KMS-11 (cell line): ENCODE measurements at regions not wholly inside any gene's neighbourhood (a gene's known extent, or its start where the extent isn't known, plus 50 kb on each side); places are given as distances from the start of the nearest gene placed in this dataset.

Experiments
- H2AFZ ChIP-seq: fragments of 200-600 bp; sonication (generic); 2 replicates; pipeline ENCODE4 v1.6.1; 2016; ENCODE audit warnings: antibody characterized with exemption, mixed run types, low read depth
- H3K27ac ChIP-seq: fragments of 200-600 bp; sonication (generic); 2 replicates; pipeline ENCODE4 v1.6.1; 2016; ENCODE audit warnings: mild to moderate bottlenecking, mixed run types
- H3K27me3 ChIP-seq: fragments of 200-600 bp; sonication (generic); 2 replicates; pipeline ENCODE4 v1.6.1; 2017; ENCODE audit warnings: mild to moderate bottlenecking, low read depth, mixed run types, moderate library complexity; ENCODE audit not compliant: insufficient read depth
- H3K36me3 ChIP-seq: fragments of 200-600 bp; sonication (generic); 2 replicates; pipeline ENCODE4 v1.6.1; 2017; ENCODE audit warnings: mild to moderate bottlenecking, mixed run types; ENCODE audit not compliant: insufficient read depth
- H3K4me1 ChIP-seq: fragments of 200-600 bp; sonication (generic); 2 replicates; pipeline ENCODE4 v1.6.1; 2016; ENCODE audit warnings: mild to moderate bottlenecking, low read depth, mixed run types; ENCODE audit not compliant: poor library complexity, severe bottlenecking
- H3K4me2 ChIP-seq: fragments of 200-600 bp; sonication (generic); 2 replicates; pipeline ENCODE4 v1.7.0; 2016; ENCODE audit warnings: mild to moderate bottlenecking, mixed run types
- H3K4me3 ChIP-seq: fragments of 200-600 bp; sonication (generic); IDR thresholded peaks from 2 replicates; pipeline ENCODE4 v1.6.1; 2017; ENCODE audit warnings: low read depth, low read length, mixed read lengths; ENCODE audit not compliant: insufficient read depth
- H3K79me2 ChIP-seq: fragments of 200-600 bp; sonication (generic); 2 replicates; pipeline ENCODE4 v1.6.1; 2016; ENCODE audit warnings: low read depth, mixed run types; ENCODE audit not compliant: insufficient read depth
- H3K9ac ChIP-seq: fragments of 200-600 bp; sonication (generic); 2 replicates; pipeline ENCODE4 v1.6.1; 2016; ENCODE audit warnings: mild to moderate bottlenecking, mixed run types
- H4K20me1 ChIP-seq: fragments of 200-600 bp; sonication (generic); 2 replicates; pipeline ENCODE4 v1.6.1; 2016; ENCODE audit warnings: mild to moderate bottlenecking, mixed run types; ENCODE audit not compliant: insufficient read depth
- TF ChIP-seq, protein P1 (sequence below): fragments of 200-600 bp; sonication (generic); conservative IDR thresholded peaks from 2 replicates; pipeline ENCODE4 v1.6.1; 2017; ENCODE audit warnings: low read depth, mild to moderate bottlenecking, antibody characterized with exemption, low read length, moderate library complexity, mixed read lengths

DNA sequence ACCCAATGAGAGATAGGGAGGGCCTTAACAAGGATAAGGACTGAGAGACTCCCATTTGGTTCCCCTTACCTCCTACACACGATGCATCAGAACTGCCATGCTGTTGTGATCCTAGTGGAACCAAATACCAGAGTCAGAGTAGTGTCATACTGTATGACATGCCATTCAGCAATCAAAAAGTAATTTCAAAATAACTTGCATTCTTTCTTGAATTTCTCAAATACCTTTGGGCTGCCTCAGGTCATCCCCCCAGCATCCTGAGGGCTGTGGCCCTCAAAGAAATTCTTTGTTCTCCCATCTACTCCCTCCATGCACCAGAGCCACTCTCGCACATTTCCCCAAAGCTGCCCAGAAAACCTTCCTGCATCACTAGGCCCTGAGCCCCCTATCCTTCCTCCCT lies 68.9 kb upstream of the PPP2R3A start:
- Histone ChIP-seq H4K20me1 (no peaks in the 10 kb centered on the region), H2AFZ (no peak overlapping the region), H3K79me2 (no peaks in the 10 kb centered on the region), H3K4me3 (no peak overlapping the region), H3K4me2 (no peak overlapping the region), H3K36me3 (no peaks in the 10 kb centered on the region), H3K27me3 (no peaks in the 10 kb centered on the region), H3K4me1 (no peaks in the 10 kb centered on the region), H3K9ac (no peak overlapping the region), H3K27ac (no peak overlapping the region)
- TF ChIP-seq, protein P1, sequence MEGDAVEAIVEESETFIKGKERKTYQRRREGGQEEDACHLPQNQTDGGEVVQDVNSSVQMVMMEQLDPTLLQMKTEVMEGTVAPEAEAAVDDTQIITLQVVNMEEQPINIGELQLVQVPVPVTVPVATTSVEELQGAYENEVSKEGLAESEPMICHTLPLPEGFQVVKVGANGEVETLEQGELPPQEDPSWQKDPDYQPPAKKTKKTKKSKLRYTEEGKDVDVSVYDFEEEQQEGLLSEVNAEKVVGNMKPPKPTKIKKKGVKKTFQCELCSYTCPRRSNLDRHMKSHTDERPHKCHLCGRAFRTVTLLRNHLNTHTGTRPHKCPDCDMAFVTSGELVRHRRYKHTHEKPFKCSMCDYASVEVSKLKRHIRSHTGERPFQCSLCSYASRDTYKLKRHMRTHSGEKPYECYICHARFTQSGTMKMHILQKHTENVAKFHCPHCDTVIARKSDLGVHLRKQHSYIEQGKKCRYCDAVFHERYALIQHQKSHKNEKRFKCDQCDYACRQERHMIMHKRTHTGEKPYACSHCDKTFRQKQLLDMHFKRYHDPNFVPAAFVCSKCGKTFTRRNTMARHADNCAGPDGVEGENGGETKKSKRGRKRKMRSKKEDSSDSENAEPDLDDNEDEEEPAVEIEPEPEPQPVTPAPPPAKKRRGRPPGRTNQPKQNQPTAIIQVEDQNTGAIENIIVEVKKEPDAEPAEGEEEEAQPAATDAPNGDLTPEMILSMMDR: no peak

DNA sequence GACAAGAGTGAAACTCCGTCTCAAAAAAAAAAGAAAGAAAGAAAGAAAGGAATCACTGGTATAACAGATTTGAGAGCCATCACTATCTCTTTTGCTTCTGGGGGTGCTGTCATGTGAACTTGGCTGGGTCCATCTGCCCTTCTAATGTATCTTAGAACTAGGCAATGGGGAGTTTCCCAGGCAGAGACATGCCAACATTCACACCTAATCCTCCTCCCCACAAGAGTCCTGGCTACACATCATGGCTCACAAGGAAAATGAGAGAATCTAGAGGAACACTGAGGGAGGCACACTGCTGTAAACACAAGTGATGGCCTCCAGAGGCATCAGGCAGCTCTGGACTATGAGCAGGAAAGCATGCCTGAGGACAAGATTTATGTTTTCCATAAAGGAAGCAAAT lies 67.8 kb upstream of the PPP2R3A start:
- Histone ChIP-seq H3K79me2 (no peaks in the 10 kb centered on the region), H3K4me3 (no peak overlapping the region), H3K4me1 (no peaks in the 10 kb centered on the region), H3K27ac (no peak overlapping the region), H4K20me1 (no peaks in the 10 kb centered on the region), H3K4me2 (no peak overlapping the region), H2AFZ (no peak overlapping the region), H3K27me3 (no peaks in the 10 kb centered on the region), H3K9ac (no peak overlapping the region), H3K36me3 (no peaks in the 10 kb centered on the region)
- TF ChIP-seq, protein P1: no peak

DNA sequence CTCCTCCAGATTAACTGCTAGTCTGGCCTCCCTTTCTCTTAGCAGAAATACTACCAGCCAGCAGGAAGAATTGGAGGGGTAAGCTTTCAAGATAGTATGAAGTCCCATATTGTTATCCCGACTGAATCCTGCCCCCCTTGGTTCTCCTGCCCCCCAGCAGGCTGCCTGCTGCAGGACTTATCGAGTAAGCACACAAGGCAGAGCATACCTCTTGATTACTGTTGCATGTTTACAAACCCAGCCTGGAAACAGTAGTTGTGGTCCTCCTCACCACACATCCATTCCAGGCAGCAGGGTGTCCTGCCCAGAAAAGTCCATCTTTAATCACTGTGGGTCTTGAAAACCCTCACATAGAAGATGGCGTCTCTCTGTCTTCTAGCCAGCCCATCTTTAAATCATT lies 66.8 kb upstream of the PPP2R3A start:
- H3K4me3 ChIP-seq: no peak overlapping the region
- H3K27me3 ChIP-seq: no peaks in the 10 kb centered on the region
- H3K4me2 ChIP-seq: no peak overlapping the region
- no peaks in the 10 kb centered on the region for H4K20me1 ChIP-seq
- H3K4me1 ChIP-seq: no peaks in the 10 kb centered on the region
- H3K36me3 ChIP-seq: no peaks in the 10 kb centered on the region
- no peaks in the 10 kb centered on the region for H3K79me2 ChIP-seq
- TF ChIP-seq, protein P1: no peak
- no peak overlapping the region for H3K27ac ChIP-seq
- H3K9ac ChIP-seq: no peak overlapping the region
- no peak overlapping the region for H2AFZ ChIP-seq

DNA sequence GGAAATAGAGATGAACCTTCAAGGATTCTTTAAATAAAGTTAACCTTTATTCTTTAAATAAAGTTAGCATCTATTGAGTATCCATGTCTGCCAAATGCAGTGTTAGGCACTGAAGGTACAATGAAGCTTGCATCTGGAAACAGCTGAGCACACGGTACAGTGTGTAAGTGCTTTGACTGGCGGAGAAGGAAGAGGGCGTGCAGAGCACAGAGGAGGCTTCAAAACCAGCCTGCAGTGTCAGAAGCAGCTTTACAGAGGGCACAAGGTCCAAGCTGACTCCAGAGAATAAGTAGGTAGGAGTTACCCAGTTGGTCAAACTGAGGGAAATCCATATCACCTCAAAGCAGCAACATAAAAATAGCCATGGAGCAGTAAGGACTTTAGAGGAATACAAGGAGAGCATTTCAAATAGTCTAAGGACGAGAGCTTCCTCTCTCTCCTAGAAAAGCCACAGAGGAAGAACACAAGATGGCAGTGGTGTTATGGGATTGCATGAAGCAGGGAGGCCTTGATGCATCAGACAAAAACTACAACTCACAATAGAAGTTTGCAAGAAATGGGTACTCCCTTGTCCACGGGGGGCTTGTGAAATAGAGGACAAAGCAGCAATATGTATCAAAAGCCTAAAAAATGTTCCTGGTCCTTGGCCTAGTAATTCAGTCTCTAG lies 60.3 kb upstream of the PPP2R3A start:
- no peak overlapping the region for H3K4me3 ChIP-seq
- no peak overlapping the region for H3K4me2 ChIP-seq
- H3K79me2 ChIP-seq: no peaks in the 10 kb centered on the region
- H3K4me1 ChIP-seq: no peaks in the 10 kb centered on the region
- H3K27ac ChIP-seq: no peak overlapping the region
- H3K9ac ChIP-seq: no peak overlapping the region
- H2AFZ ChIP-seq: no peak overlapping the region
- no peaks in the 10 kb centered on the region for H3K36me3 ChIP-seq
- no peaks in the 10 kb centered on the region for H3K27me3 ChIP-seq
- TF ChIP-seq, protein P1: no peak
- H4K20me1 ChIP-seq: no peaks in the 10 kb centered on the region
